ENCODE measurements at regions not wholly inside any gene's neighbourhood (a gene's known extent, or its start where the extent isn't known, plus 50 kb on each side); places are given as distances from the start of the nearest gene placed in this dataset.

GRCh38 chr18:56532176-56532840, 106.1 kb downstream of the TXNL1 start:
- ATAC-seq: no peak

GRCh38 chr18:56522816-56523215, 115.6 kb downstream of the TXNL1 start:
- Histone ChIP-seq H3K9me3 (no peaks in the 10 kb centered on the region), H3K36me3 (no peaks in the 10 kb centered on the region), H3K4me3 (no peak overlapping the region), H3K27ac (no peak overlapping the region), H3K27me3 (no peaks in the 10 kb centered on the region), H3K4me1 (no peaks in the 10 kb centered on the region)
- DNase-seq (no peak), ATAC-seq (no peak)
- no peak for TF ChIP-seq CTCF (IDR thresholded peaks at IDR 0.05 in 4 of 5, conservative IDR thresholded peaks at IDR 0.05 in 1 of 5)
- TF ChIP-seq POLR2A (IDR thresholded peaks at IDR 0.05): no peak
- intact Hi-C loops (cut with DNase I; ENCODE audit: low total_unique reads): no loop called here
- in situ Hi-C loops (cut with MboI; ENCODE audit: low sequenced_read_pairs in 4 of 4): no loop called here

More at GRCh38 chr18:56532176-56532840, 106.1 kb downstream of the TXNL1 start:
- in situ Hi-C loops (cut with MboI; ENCODE audit: low sequenced_read_pairs in 4 of 4): no loop called here
- DNase-seq: no peak
- intact Hi-C loops (cut with DNase I; ENCODE audit: low total_unique reads): no loop called here
- H3K27ac ChIP-seq: no peak overlapping the region
- no peak overlapping the region for H3K4me3 ChIP-seq
- no peaks in the 10 kb centered on the region for H3K27me3 ChIP-seq
- TF ChIP-seq POLR2A (IDR thresholded peaks at IDR 0.05) (no peak), CTCF (IDR thresholded peaks at IDR 0.05 in 4 of 5, conservative IDR thresholded peaks at IDR 0.05 in 1 of 5) (no peak)
- no peaks in the 10 kb centered on the region for H3K4me1 ChIP-seq
- H3K36me3 ChIP-seq: no peaks in the 10 kb centered on the region
- no peaks in the 10 kb centered on the region for H3K9me3 ChIP-seq

GRCh38 chr18:56521263-56521662, 117.1 kb downstream of the TXNL1 start:
- no peak for ATAC-seq
- no peaks in the 10 kb centered on the region for H3K27me3 ChIP-seq
- in situ Hi-C loops (cut with MboI; ENCODE audit: low sequenced_read_pairs in 4 of 4): no loop called here

GRCh38 chr18:56517761-56518160, 120.6 kb downstream of the TXNL1 start:
- Histone ChIP-seq H3K27me3 (no peaks in the 10 kb centered on the region), H3K36me3 (no peaks in the 10 kb centered on the region), H3K27ac (no peak overlapping the region), H3K4me1 (no peaks in the 10 kb centered on the region), H3K4me3 (no peak overlapping the region), H3K9me3 (no peaks in the 10 kb centered on the region)
- in situ Hi-C loops (cut with MboI; ENCODE audit: low sequenced_read_pairs in 4 of 4): no loop called here
- no peak for DNase-seq
- intact Hi-C loops (cut with DNase I; ENCODE audit: low total_unique reads): no loop called here
- TF ChIP-seq POLR2A (IDR thresholded peaks at IDR 0.05) (no peak), CTCF (IDR thresholded peaks at IDR 0.05 in 4 of 5, conservative IDR thresholded peaks at IDR 0.05 in 1 of 5) (no peak)
- ATAC-seq: no peak

More at GRCh38 chr18:56521263-56521662, 117.1 kb downstream of the TXNL1 start:
- Histone ChIP-seq H3K4me3 (no peak overlapping the region), H3K4me1 (no peaks in the 10 kb centered on the region), H3K27ac (no peak overlapping the region), H3K36me3 (no peaks in the 10 kb centered on the region), H3K9me3 (no peaks in the 10 kb centered on the region)
- intact Hi-C loops (cut with DNase I; ENCODE audit: low total_unique reads): no loop called here
- TF ChIP-seq POLR2A (IDR thresholded peaks at IDR 0.05) (no peak), CTCF (IDR thresholded peaks at IDR 0.05 in 4 of 5, conservative IDR thresholded peaks at IDR 0.05 in 1 of 5) (no peak)
- no peak for DNase-seq

- H3K27me3 ChIP-seq: no peaks in the 10 kb centered on the region
- no peak for ATAC-seq
- no peak for TF ChIP-seq CTCF (IDR thresholded peaks at IDR 0.05 in 4 of 5, conservative IDR thresholded peaks at IDR 0.05 in 1 of 5)
These were observed 121.2 kb downstream of the TXNL1 start for GRCh38 chr18:56517196-56517595.

More at GRCh38 chr18:56517196-56517595, 121.2 kb downstream of the TXNL1 start:
- H3K9me3 ChIP-seq: no peaks in the 10 kb centered on the region
- no peaks in the 10 kb centered on the region for H3K36me3 ChIP-seq
- no peak for DNase-seq
- no peak overlapping the region for H3K4me3 ChIP-seq
- no peak overlapping the region for H3K27ac ChIP-seq
- intact Hi-C loops (cut with DNase I; ENCODE audit: low total_unique reads) (no loop called here), in situ Hi-C loops (cut with MboI; ENCODE audit: low sequenced_read_pairs in 4 of 4) (no loop called here)
- no peaks in the 10 kb centered on the region for H3K4me1 ChIP-seq

Data from gastrocnemius medialis (tissue), 4 donors.